Natural killer cell (primary cell): ENCODE measurements at regions not wholly inside any gene's neighbourhood (a gene's known extent, or its start where the extent isn't known, plus 50 kb on each side); places are given as distances from the start of the nearest gene placed in this dataset.

Experiments used
- ATAC-seq, 3 donors: fragments of 150-1000 bp in 2 of 3; fragments of 200-7000 bp in 1 of 3; cut with Tn5 transposase; 1 replicate in 1 of 3; 2 replicates in 2 of 3; pipeline ENCODE4 v1.10.0; 2021; ENCODE audit warnings: mild to moderate bottlenecking in 2 of 3, moderate library complexity in 2 of 3
- DNase-seq, 2 donors: peaks; one replicate each; pipeline versions ENCODE4 v3.0.0 to v3.0.0-alpha.2; 2013 to 2021; ENCODE audit warnings: mixed read lengths in 1 of 2
- H3K27ac ChIP-seq: one replicate; pipeline ENCODE4 v1.5.1; 2013; ENCODE audit warnings: mild to moderate bottlenecking, low read length
- H3K27me3 ChIP-seq: one replicate; pipeline ENCODE4 v1.6.1; 2013; ENCODE audit warnings: low read length; ENCODE audit not compliant: control insufficient read depth, insufficient read depth
- H3K36me3 ChIP-seq: one replicate; pipeline ENCODE4 v1.6.1; 2013; ENCODE audit warnings: low read length; ENCODE audit not compliant: control insufficient read depth, insufficient read depth
- H3K4me1 ChIP-seq: one replicate; pipeline ENCODE4 v1.6.1; 2013; ENCODE audit warnings: low read length; ENCODE audit not compliant: control insufficient read depth, insufficient read depth
- H3K4me3 ChIP-seq: one replicate; pipeline ENCODE4 v1.5.1; 2013; ENCODE audit warnings: low read length
- H3K9me3 ChIP-seq: one replicate; pipeline ENCODE4 v1.6.1; 2013; ENCODE audit warnings: low read length; ENCODE audit not compliant: control insufficient read depth, insufficient read depth
- H3K27ac Mint-ChIP-seq, 2 donors: one replicate each; pipeline ENCODE4 v1.8.0; 2022; ENCODE audit warnings: mild to moderate bottlenecking in 2 of 2, mixed read lengths in 2 of 2, moderate library complexity in 1 of 2
- H3K27me3 Mint-ChIP-seq, 2 donors: one replicate each; pipeline ENCODE4 v1.8.0; 2022; ENCODE audit warnings: low read depth in 2 of 2, mixed read lengths in 2 of 2
- H3K36me3 Mint-ChIP-seq: one replicate; pipeline ENCODE4 v1.8.0; 2022; ENCODE audit warnings: mixed read lengths
- H3K4me1 Mint-ChIP-seq, 2 donors: one replicate each; pipeline ENCODE4 v1.8.0; 2022; ENCODE audit warnings: mixed read lengths in 2 of 2
- H3K4me3 Mint-ChIP-seq: one replicate; pipeline ENCODE4 v1.8.0; 2022; ENCODE audit warnings: mild to moderate bottlenecking, moderate library complexity, mixed read lengths
- H3K9me3 Mint-ChIP-seq, 2 donors: one replicate each; pipeline ENCODE4 v1.8.0; 2022; ENCODE audit warnings: mixed read lengths in 2 of 2
- WGBS: methylation state at CpG from one replicate; pipeline ENCODE4 v1.1.7; 2013; ENCODE audit warnings: missing lambda C conversion rate; ENCODE audit not compliant: insufficient coverage; 5-methylcytosine and 5-hydroxymethylcytosine counted together
- intact Hi-C: fragments of 100-400 bp; cut with micrococcal nuclease; formaldehyde crosslinking; loops from one replicate; pipeline ENCODE4 v1.14.2; 2022
- TF ChIP-seq, protein P1 (sequence below): fragments of 200-600 bp; IDR thresholded peaks from one replicate; pipeline ENCODE4 v1.8.0; 2022; ENCODE audit warnings: antibody characterized with exemption

DNA sequence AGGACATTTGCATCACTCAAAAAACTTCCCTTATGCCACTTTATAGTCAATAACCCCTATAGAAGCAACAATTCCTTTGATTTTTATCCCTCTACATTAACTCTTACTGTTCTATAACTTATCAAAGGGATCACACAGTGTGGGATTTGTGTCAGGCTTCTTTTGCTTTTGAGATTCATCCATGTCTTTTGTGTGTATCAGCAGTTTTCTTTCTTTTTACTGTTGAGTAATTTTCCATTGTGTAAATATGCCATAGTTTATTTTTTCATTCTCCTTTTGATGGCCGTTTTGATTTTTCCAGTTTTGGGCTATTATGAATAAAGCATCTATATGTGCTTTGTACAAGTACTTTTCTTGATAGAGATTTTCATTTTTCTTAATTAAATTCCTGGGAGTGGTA, 657.9 kb downstream of the EPM2A start:
- peaks cover 0 to 8% of the 10 kb centered on the region in 2 donors for H3K27me3 Mint-ChIP-seq
- no CpG with 5 or more reads among the region's 1 CpG for WGBS
- no peaks in the 10 kb centered on the region for H3K36me3 Mint-ChIP-seq
- no peaks in the 10 kb centered on the region for H3K4me1 Mint-ChIP-seq
- Histone ChIP-seq H3K9me3 (no peaks in the 10 kb centered on the region), H3K27me3 (no peaks in the 10 kb centered on the region), H3K4me1 (no peaks in the 10 kb centered on the region), H3K36me3 (no peaks in the 10 kb centered on the region), H3K27ac (no peak overlapping the region), H3K4me3 (no peak overlapping the region)
- TF ChIP-seq, protein P1, sequence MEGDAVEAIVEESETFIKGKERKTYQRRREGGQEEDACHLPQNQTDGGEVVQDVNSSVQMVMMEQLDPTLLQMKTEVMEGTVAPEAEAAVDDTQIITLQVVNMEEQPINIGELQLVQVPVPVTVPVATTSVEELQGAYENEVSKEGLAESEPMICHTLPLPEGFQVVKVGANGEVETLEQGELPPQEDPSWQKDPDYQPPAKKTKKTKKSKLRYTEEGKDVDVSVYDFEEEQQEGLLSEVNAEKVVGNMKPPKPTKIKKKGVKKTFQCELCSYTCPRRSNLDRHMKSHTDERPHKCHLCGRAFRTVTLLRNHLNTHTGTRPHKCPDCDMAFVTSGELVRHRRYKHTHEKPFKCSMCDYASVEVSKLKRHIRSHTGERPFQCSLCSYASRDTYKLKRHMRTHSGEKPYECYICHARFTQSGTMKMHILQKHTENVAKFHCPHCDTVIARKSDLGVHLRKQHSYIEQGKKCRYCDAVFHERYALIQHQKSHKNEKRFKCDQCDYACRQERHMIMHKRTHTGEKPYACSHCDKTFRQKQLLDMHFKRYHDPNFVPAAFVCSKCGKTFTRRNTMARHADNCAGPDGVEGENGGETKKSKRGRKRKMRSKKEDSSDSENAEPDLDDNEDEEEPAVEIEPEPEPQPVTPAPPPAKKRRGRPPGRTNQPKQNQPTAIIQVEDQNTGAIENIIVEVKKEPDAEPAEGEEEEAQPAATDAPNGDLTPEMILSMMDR = no peak
- no peak for ATAC-seq
- no peak for DNase-seq
- intact Hi-C loops = no loop called here
- no peak overlapping the region for H3K27ac Mint-ChIP-seq
- no peaks in the 10 kb centered on the region for H3K9me3 Mint-ChIP-seq
- H3K4me3 Mint-ChIP-seq = no peak overlapping the region

DNA sequence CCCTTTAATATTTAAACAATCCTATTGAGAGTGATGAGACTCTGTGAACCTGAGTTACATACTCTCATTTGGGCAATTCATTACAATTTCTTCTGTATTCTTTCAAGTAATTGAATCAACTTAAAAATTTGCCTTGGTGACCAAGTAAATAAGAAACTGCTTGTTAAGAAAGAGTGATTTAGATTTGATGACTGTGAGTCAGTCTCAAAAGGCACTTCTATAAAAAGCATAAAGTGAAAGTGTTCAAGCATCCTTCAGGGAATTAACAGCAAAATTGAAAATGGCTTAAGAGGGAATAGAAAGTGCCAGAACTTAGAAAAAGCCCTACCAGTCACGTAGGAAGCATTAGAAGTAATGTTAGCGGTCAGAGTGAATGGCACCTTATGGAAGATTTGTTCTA, 654.7 kb downstream of the EPM2A start:
- TF ChIP-seq, protein P1 = no peak
- Histone ChIP-seq H3K4me3 (no peak overlapping the region), H3K9me3 (no peaks in the 10 kb centered on the region), H3K27me3 (no peaks in the 10 kb centered on the region), H3K4me1 (no peaks in the 10 kb centered on the region), H3K36me3 (no peaks in the 10 kb centered on the region), H3K27ac (no peak overlapping the region)
- no CpG with 5 or more reads among the region's 2 CpGs for WGBS
- DNase-seq (no peak), ATAC-seq (no peak)
- Mint-ChIP-seq H3K27ac (no peak overlapping the region), H3K4me1 (no peaks in the 10 kb centered on the region), H3K27me3 (peaks cover 0 to 15% of the 10 kb centered on the region in 2 donors), H3K9me3 (no peaks in the 10 kb centered on the region), H3K36me3 (no peaks in the 10 kb centered on the region), H3K4me3 (no peak overlapping the region)
- intact Hi-C loops = no loop called here

DNA sequence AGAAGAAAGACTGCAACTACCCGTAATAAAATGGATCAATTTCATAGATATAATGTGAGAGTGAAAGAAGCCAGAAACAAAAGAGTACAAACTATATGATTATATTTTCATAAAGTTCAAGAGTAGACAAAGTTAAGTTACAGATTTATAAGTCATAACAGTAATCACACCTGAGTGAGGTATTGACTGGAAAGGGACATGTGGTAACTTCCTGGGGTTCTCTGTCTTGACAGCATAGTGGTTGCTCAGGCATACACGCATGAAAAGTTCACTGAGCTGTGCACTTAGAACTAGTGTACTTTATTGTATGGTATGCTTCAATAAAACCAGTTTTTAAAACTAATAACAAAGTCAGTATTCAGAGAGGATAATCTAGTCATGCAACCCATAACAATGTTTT, 653.6 kb downstream of the EPM2A start:
- H3K27ac ChIP-seq = no peak overlapping the region
- Mint-ChIP-seq H3K9me3 (no peaks in the 10 kb centered on the region), H3K4me1 (no peaks in the 10 kb centered on the region), H3K4me3 (no peak overlapping the region), H3K36me3 (no peaks in the 10 kb centered on the region), H3K27ac (no peak overlapping the region), H3K27me3 (peaks cover 0 to 21% of the 10 kb centered on the region in 2 donors)
- DNase-seq (no peak), ATAC-seq (no peak)
- H3K4me3 ChIP-seq = no peak overlapping the region
- H3K36me3 ChIP-seq = no peaks in the 10 kb centered on the region
- 100% methylated on average over 1 of the region's 2 CpGs for WGBS
- TF ChIP-seq, protein P1 = no peak
- no peaks in the 10 kb centered on the region for H3K9me3 ChIP-seq
- H3K4me1 ChIP-seq = no peaks in the 10 kb centered on the region
- intact Hi-C loops = no loop called here
- H3K27me3 ChIP-seq = no peaks in the 10 kb centered on the region

DNA sequence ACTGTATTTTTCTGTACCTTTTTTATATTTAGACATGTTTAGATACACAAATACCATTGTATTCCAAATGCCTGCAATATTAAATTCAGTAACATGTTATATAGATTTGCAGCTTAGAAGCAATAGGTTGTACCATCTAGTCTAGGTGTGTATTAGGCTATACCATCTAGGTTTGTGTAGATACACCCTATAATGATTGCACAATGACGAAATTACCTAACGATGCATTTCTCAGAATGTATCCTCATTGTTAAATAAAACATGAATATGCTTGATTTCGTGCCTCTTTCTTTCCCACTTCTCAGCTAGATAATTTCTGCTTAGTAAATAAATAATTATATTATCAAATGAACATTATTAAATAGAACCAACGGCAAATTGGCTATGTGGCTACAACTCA, 653.0 kb downstream of the EPM2A start:
- intact Hi-C loops = no loop called here
- no peaks in the 10 kb centered on the region for H3K9me3 Mint-ChIP-seq
- no peak overlapping the region for H3K4me3 ChIP-seq
- no peak overlapping the region for H3K27ac ChIP-seq
- H3K4me3 Mint-ChIP-seq = no peak overlapping the region
- no peak for ATAC-seq
- WGBS = no CpG with 5 or more reads among the region's 4 CpGs
- H3K36me3 ChIP-seq = no peaks in the 10 kb centered on the region
- H3K27me3 ChIP-seq = no peaks in the 10 kb centered on the region
- H3K36me3 Mint-ChIP-seq = no peaks in the 10 kb centered on the region
- H3K4me1 Mint-ChIP-seq = no peaks in the 10 kb centered on the region
- no peak for DNase-seq
- TF ChIP-seq, protein P1 = no peak
- H3K4me1 ChIP-seq = no peaks in the 10 kb centered on the region
- H3K27ac Mint-ChIP-seq = no peak overlapping the region
- H3K27me3 Mint-ChIP-seq = peaks cover 0 to 21% of the 10 kb centered on the region in 2 donors
- no peaks in the 10 kb centered on the region for H3K9me3 ChIP-seq
